Astrocyte of the cerebellum (primary cell): ENCODE measurements at regions not wholly inside any gene's neighbourhood (a gene's known extent, or its start where the extent isn't known, plus 50 kb on each side); places are given as distances from the start of the nearest gene placed in this dataset.

Experiments used
- DNase-seq: peaks from one replicate; pipeline ENCODE4 v3.0.0-alpha.2; 2011; ENCODE audit warnings: low read depth
- H3K4me3 ChIP-seq: 2 replicates; pipeline ENCODE4 v1.5.1; 2011; ENCODE audit warnings: mild to moderate bottlenecking, low read depth, low read length, moderate library complexity
- CTCF ChIP-seq: IDR thresholded peaks from 2 replicates; pipeline ENCODE4 v1.5.1; 2012; ENCODE audit warnings: low read length, low read depth, moderate library complexity, mild to moderate bottlenecking; ENCODE audit errors: missing control alignments
- in situ Hi-C: cut with HindIII; loops from 2 replicates; pipeline ENCODE4 v1.10.0; 2017; ENCODE audit warnings: low sequenced_read_pairs

GRCh38 chr6:47131773-47132172 lies 89.6 kb upstream of the ADGRF1 start:
- DNase-seq: no peak

GRCh38 chr6:47130086-47130485 lies 88.0 kb upstream of the ADGRF1 start:
- DNase-seq: no peak
- no peak for TF ChIP-seq CTCF
- in situ Hi-C loops: no loop called here
- no peak overlapping the region for H3K4me3 ChIP-seq

More at GRCh38 chr6:47131773-47132172, 89.6 kb upstream of the ADGRF1 start:
- no peak for TF ChIP-seq CTCF
- in situ Hi-C loops: no loop called here
- no peak overlapping the region for H3K4me3 ChIP-seq

- TF ChIP-seq CTCF: no peak
- H3K4me3 ChIP-seq: no peak overlapping the region
- DNase-seq: no peak
- in situ Hi-C loops: no loop called here
Measured at GRCh38 chr6:47129129-47129528, 87.0 kb upstream of the ADGRF1 start.

GRCh38 chr6:47126647-47127391 lies 84.7 kb upstream of the ADGRF1 start:
- no peak overlapping the region for H3K4me3 ChIP-seq
- no peak for DNase-seq
- no peak for TF ChIP-seq CTCF
- in situ Hi-C loops: no loop called here

GRCh38 chr6:47118611-47119010 lies 76.5 kb upstream of the ADGRF1 start:
- DNase-seq: no peak
- in situ Hi-C loops: no loop called here
- no peak for TF ChIP-seq CTCF

GRCh38 chr6:47117314-47117713 lies 75.2 kb upstream of the ADGRF1 start:
- in situ Hi-C loops: no loop called here
- TF ChIP-seq CTCF: no peak
- H3K4me3 ChIP-seq: no peak overlapping the region
- DNase-seq: no peak

More at GRCh38 chr6:47118611-47119010, 76.5 kb upstream of the ADGRF1 start:
- no peak overlapping the region for H3K4me3 ChIP-seq

GRCh38 chr6:47116606-47117005 lies 74.5 kb upstream of the ADGRF1 start:
- no peak for DNase-seq
- in situ Hi-C loops: no loop called here

More at GRCh38 chr6:47116606-47117005, 74.5 kb upstream of the ADGRF1 start:
- H3K4me3 ChIP-seq: no peak overlapping the region
- TF ChIP-seq CTCF: no peak
